Skeletal muscle tissue (tissue), 3 donors: ENCODE measurements at regions not wholly inside any gene's neighbourhood (a gene's known extent, or its start where the extent isn't known, plus 50 kb on each side); places are given as distances from the start of the nearest gene placed in this dataset.

Experiments
- H3K27ac ChIP-seq: one replicate; pipeline ENCODE4 v1.7.0; 2013; ENCODE audit warnings: mild to moderate bottlenecking, low read depth, low read length, inconsistent platforms
- H3K27me3 ChIP-seq, 3 donors: one replicate each; pipeline ENCODE4 v1.7.0; 2013; ENCODE audit warnings: low read length in 3 of 3; ENCODE audit not compliant: control insufficient read depth in 3 of 3, insufficient read depth in 3 of 3
- H3K36me3 ChIP-seq, 3 donors: one replicate each; pipeline ENCODE4 v1.7.0; 2013; ENCODE audit warnings: low read length in 3 of 3; ENCODE audit not compliant: control insufficient read depth in 3 of 3, insufficient read depth in 3 of 3
- H3K4me1 ChIP-seq, 3 donors: one replicate each; pipeline ENCODE4 v1.7.0; 2013; ENCODE audit warnings: low read length in 3 of 3, mild to moderate bottlenecking in 3 of 3; ENCODE audit not compliant: control insufficient read depth in 3 of 3, insufficient read depth in 3 of 3
- H3K4me3 ChIP-seq, 3 donors: one replicate each; pipeline ENCODE4 v1.7.0; 2013; ENCODE audit warnings: low read length in 3 of 3
- H3K9ac ChIP-seq, 3 donors: one replicate each; pipeline ENCODE4 v1.7.0; 2013; ENCODE audit warnings: low read length in 3 of 3, mild to moderate bottlenecking in 3 of 3, moderate library complexity in 2 of 3, low read depth in 1 of 3
- H3K9me3 ChIP-seq, 3 donors: one replicate each; pipeline ENCODE4 v1.7.0; 2013; ENCODE audit warnings: low read length in 3 of 3; ENCODE audit not compliant: control insufficient read depth in 3 of 3
- donor health status: Osteomylitis.

- Histone ChIP-seq H3K9ac (no peak overlapping the region), H3K27ac (no peak overlapping the region), H3K9me3 (peaks cover 0 to 2% (median 0%) of the 10 kb centered on the region in 3 donors), H3K4me1 (no peaks in the 10 kb centered on the region), H3K4me3 (no peak overlapping the region), H3K36me3 (no peaks in the 10 kb centered on the region), H3K27me3 (no peaks in the 10 kb centered on the region)
Observed at GRCh38 chr9:119839888-119840287, 470.7 kb upstream of the BRINP1 start.

- no peak overlapping the region for H3K27ac ChIP-seq
- H3K9me3 ChIP-seq = peaks cover 0 to 2% (median 0%) of the 10 kb centered on the region in 3 donors
- H3K9ac ChIP-seq = no peak overlapping the region
- H3K4me3 ChIP-seq = no peak overlapping the region
- no peaks in the 10 kb centered on the region for H3K27me3 ChIP-seq
- H3K36me3 ChIP-seq = no peaks in the 10 kb centered on the region
- H3K4me1 ChIP-seq = no peaks in the 10 kb centered on the region
Observed at GRCh38 chr9:119838210-119838609, 469.0 kb upstream of the BRINP1 start.

DNA sequence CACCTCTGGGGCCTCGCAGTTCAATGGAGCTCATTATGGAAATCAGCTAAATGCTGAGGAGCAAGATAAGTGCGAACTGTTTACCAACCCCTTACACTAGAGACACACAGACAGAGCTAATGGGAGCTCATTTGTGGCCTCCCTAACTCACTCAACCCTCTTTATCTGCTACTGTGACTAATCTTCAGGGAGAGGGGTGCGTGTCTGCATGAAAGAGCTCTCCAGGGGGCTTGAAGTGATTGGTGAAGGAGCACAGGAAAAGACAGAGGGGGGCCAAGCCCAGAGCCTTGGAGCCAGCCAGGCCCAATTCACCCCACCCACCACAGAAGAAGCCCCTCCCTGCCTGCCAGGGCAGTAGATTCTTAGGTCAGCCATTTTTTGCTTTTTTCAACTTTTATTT lies 466.8 kb upstream of the BRINP1 start:
- Histone ChIP-seq H3K36me3 (no peaks in the 10 kb centered on the region), H3K9me3 (peaks cover 0 to 2% (median 0%) of the 10 kb centered on the region in 3 donors), H3K9ac (no peak overlapping the region), H3K27ac (no peak overlapping the region), H3K4me1 (no peaks in the 10 kb centered on the region), H3K4me3 (no peak overlapping the region), H3K27me3 (no peaks in the 10 kb centered on the region)

DNA sequence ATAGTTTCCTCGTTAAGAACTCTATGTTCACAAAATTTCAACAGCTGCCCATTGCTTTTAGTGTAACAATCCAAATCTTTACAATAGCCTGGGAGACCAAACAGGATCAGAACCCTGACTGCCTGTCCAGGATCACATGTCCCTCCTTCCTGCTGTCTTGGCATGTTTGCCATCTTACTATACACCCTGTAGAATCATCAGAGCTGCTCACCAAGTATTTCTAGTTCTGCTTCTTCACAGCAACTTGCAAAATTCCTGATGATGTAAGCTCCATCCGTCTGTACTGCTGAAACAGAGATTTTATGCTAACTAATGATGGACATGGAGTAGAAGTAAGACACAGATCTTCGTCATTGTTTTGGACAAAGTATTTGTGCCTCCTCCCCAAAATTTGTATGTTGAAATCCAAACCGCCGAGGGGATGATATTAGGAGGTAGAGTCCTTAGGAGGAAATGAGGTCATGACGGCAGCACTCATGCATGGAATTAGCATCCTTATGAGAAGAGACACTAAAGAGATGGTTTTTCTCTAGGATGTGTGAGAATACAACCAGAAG lies 464.9 kb upstream of the BRINP1 start:
- Histone ChIP-seq H3K9ac (no peak overlapping the region), H3K9me3 (peaks cover 0 to 2% (median 0%) of the 10 kb centered on the region in 3 donors), H3K27ac (no peak overlapping the region), H3K4me1 (no peaks in the 10 kb centered on the region), H3K27me3 (no peaks in the 10 kb centered on the region), H3K4me3 (no peak overlapping the region), H3K36me3 (no peaks in the 10 kb centered on the region)

- no peak overlapping the region for H3K4me3 ChIP-seq
- H3K9me3 ChIP-seq = no peaks in the 10 kb centered on the region
- H3K27ac ChIP-seq = no peak overlapping the region
- no peak overlapping the region for H3K9ac ChIP-seq
- no peaks in the 10 kb centered on the region for H3K36me3 ChIP-seq
- H3K27me3 ChIP-seq = no peaks in the 10 kb centered on the region
- H3K4me1 ChIP-seq = no peaks in the 10 kb centered on the region
Observed at GRCh38 chr9:119831309-119831708, 462.1 kb upstream of the BRINP1 start.

GRCh38 chr9:119829748-119830147 lies 460.5 kb upstream of the BRINP1 start:
- Histone ChIP-seq H3K9ac (no peak overlapping the region), H3K36me3 (no peaks in the 10 kb centered on the region), H3K4me3 (no peak overlapping the region), H3K4me1 (no peaks in the 10 kb centered on the region), H3K27ac (no peak overlapping the region), H3K27me3 (no peaks in the 10 kb centered on the region), H3K9me3 (no peaks in the 10 kb centered on the region)

DNA sequence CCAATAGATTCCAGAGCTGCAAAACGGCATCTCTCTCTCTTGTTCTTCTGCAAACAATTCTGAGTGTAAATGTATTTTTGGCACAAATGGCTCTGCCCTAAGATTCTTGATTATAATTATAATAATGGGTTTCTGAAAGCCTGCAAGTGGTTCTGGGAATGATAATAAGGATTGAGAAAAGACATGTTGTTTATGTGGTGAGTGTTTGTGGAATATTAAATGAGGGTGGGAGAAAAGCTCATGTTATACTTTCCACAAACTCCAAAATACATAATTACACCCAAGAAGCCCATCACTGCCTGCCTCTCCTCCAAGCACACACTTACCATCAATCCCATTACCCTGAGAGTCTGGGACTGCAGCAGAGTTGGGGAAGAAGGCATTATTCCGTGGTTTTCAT lies 460.0 kb upstream of the BRINP1 start:
- H3K9me3 ChIP-seq = no peaks in the 10 kb centered on the region
- no peak overlapping the region for H3K4me3 ChIP-seq
- no peak overlapping the region for H3K9ac ChIP-seq
- H3K27me3 ChIP-seq = no peaks in the 10 kb centered on the region
- no peaks in the 10 kb centered on the region for H3K36me3 ChIP-seq
- no peak overlapping the region for H3K27ac ChIP-seq
- H3K4me1 ChIP-seq = no peaks in the 10 kb centered on the region

DNA sequence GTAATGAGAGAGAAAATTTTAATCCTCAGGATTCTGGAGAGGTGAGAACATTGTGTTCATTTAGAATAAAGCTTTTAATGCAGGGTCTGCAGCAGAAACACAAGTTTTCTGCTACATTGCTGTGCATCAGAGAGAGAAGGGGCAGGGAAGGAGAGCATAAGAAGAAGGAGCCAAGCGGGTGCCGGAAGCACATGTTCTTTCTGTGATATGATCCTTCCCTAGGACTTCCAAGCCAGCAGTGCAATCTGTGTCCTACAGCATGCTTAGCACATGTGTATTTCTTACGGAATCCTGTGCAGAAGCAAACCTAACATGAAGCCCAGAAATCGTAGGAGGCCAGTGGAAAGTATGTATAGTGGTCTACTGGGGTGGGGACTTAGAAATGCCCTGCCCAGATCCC lies 458.3 kb upstream of the BRINP1 start:
- Histone ChIP-seq H3K9ac (no peak overlapping the region), H3K27me3 (no peaks in the 10 kb centered on the region), H3K4me3 (no peak overlapping the region), H3K9me3 (no peaks in the 10 kb centered on the region), H3K4me1 (no peaks in the 10 kb centered on the region), H3K27ac (no peak overlapping the region), H3K36me3 (no peaks in the 10 kb centered on the region)

DNA sequence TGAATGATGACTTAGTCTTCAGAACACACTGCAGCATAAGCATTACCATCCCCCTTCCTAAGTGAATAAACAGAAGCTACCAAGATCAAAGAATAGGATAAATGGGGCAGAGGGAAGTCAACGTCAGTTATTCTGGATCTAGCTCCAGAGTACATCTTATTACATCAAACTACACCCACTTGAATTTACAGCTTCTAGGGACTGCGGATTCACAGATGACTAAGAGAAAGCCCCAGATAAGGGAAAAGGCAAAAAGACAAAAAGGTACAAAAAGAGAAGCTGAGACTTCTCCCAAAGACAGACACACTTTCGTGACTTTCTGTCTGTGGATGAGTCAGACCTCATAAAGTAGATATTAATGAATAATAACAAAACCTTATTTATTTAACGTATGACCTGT lies 457.9 kb upstream of the BRINP1 start:
- Histone ChIP-seq H3K4me3 (no peak overlapping the region), H3K9ac (no peak overlapping the region), H3K9me3 (no peaks in the 10 kb centered on the region), H3K27ac (no peak overlapping the region), H3K36me3 (no peaks in the 10 kb centered on the region), H3K27me3 (no peaks in the 10 kb centered on the region), H3K4me1 (no peaks in the 10 kb centered on the region)

GRCh38 chr9:119818726-119819435 lies 449.6 kb upstream of the BRINP1 start:
- no peak overlapping the region for H3K9ac ChIP-seq
- no peak overlapping the region for H3K27ac ChIP-seq
- no peaks in the 10 kb centered on the region for H3K9me3 ChIP-seq
- H3K36me3 ChIP-seq = no peaks in the 10 kb centered on the region
- no peak overlapping the region for H3K4me3 ChIP-seq
- no peaks in the 10 kb centered on the region for H3K4me1 ChIP-seq
- H3K27me3 ChIP-seq = no peaks in the 10 kb centered on the region
